GM18907 (cell line): ENCODE measurements at regions not wholly inside any gene's neighbourhood (a gene's known extent, or its start where the extent isn't known, plus 50 kb on each side); places are given as distances from the start of the nearest gene placed in this dataset.

Experiments used
- ATAC-seq: cut with Tn5 transposase; IDR thresholded peaks from one replicate; pipeline ENCODE4 v1.9.1; 2021; ENCODE audit warnings: mild to moderate bottlenecking, moderate library complexity; ENCODE audit not compliant: unreplicated experiment

- ATAC-seq, result no peak
Observed at GRCh38 chr10:57222603-57223002, 861.5 kb upstream of the ZWINT start.

DNA sequence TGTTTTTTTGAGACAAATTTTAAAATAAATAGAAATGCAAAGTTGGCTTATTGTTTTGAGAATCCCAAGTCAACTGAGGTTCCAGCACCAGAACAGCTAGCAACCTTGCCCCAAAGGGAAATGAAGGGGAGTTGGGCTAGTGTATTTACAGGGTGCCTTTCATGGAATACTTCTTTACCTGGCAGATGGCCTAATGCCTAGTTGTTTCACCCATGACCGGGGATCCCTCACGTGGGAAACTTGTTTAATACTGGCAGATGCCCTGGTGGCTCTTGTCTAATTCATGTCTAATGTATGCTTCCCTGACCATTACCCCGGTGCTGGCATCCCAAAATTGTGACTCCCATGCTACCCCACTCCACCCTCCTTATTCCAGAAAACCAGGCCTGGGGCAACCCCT, 861.1 kb upstream of the ZWINT start:
- no peak for ATAC-seq

GRCh38 chr10:57221674-57222073, 860.6 kb upstream of the ZWINT start:
- ATAC-seq, result no peak

DNA sequence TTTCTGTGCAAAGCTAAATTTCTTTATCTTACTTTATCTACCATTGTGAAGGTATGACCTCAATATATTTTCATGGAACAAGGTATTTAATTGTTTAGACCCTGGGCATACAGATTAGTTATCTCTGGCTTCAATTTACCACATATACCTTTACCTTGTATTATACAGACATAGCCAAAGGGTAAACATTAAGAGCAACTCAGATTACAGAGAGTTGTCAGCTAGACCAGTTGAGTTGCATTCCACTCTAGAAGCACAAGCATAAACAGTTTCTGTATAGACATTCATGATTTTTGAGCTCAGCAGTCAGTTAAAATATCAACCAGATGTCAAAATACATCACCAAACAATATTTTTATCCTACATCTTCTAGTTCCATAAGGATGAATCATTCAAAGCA, 857.3 kb upstream of the ZWINT start:
- ATAC-seq, result no peak

DNA sequence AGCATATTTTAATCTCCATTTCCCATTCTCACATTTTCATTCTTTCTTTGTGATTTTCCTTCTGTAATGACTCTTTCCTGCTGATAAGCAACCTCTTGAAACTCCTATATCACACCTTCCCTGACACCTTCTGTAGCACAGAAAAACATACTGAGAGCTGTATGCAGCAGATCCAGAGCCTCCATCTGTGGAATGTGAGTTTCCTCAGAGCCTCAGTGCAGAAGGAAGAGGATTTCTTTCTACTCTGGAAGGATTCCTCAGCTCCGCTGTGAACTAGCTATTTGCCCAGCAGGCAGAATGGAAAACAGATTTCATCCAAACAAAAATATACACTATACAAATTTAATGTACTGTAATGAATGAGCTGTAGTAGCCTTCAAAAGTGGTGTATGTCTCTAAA, 841.3 kb upstream of the ZWINT start:
- no peak for ATAC-seq

GRCh38 chr10:57188846-57189245, 827.8 kb upstream of the ZWINT start:
- ATAC-seq, result no peak

DNA sequence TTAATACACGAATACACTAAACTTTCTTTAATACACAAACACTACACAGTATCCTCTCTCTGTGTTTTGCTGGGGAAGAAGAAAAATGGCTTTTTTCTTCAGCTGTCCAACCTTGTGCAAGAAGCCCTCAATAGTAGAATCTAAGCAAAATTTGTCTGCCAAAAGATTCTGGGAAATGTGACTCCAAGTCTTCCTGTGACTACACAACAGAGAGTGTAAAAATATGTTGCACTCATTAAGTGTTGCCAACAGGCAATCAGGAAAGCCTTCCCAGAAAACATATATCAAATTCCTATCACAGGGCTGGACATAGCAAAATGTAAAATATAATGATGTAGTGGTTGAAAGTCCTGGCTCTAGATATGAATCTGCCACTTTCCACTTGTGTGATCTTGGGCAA, 825.1 kb upstream of the ZWINT start:
- ATAC-seq, result no peak

DNA sequence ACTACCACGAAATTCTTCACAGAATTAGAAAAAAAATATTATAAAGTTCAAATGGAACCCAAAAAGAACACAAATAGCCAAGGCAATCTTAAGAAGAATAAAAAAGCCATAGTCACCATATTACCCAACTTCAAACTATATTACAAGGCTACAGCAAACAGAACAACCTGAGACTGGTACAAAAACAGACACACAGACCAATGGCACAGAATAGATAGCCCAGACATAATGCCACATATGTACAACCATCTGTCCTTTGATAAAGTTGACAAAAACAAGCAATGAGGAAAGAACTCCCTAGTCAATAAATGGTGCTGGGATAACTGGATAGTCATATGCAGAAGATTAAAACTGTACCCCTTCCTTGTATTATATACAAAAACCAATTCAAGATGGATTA, 808.5 kb upstream of the ZWINT start:
- ATAC-seq, result no peak

DNA sequence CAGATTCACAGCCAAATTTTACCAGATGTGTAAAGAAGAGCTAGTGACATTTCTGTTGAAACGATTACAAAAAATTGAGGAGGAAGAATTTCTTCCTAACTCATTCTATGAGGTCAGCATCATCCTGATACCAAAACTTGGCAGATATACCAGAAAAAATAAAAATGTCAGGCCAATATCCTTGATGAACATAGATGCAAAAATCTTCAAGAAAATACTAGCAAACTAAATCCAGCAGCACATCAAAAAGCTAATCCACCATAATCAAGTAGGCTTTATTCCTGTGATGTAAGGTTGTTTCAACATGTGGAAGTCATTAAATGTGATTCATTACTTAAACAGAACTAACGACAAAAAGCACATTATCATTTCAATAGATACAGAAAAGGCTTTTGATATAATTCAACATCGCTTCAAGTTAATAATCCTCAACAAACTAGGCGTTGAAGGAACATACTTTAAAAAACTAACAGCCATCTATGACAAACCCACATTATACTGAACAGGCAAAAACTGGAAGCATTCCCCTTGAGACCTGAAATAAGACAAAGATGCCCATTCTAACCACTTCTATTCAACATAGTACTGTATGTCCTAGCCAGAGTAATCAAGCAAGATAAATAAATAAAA, 807.7 kb upstream of the ZWINT start:
- ATAC-seq, result no peak

DNA sequence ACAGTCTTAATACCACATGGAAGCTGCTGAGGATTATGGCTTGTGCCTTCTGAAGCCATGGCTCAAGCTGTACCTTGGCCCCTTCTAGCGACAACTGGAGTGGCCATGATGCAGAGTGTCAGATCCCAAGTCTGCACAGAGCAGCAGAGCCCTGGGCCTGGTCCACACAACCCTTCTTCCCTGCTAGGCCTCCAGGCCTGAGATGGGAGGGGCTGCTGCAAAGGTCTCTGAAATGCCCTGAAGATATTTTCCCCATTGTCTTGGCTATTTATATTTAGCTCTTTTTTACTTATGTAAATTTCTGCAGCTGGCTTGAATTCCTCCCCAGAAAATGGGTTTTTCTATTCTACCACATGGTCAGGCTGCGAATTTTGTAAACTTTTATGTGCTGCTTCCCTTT, 804.6 kb upstream of the ZWINT start:
- no peak for ATAC-seq

- ATAC-seq, result no peak
Observed at GRCh38 chr10:57162231-57162630, 801.2 kb upstream of the ZWINT start.

GRCh38 chr10:57161157-57161556, 800.1 kb upstream of the ZWINT start:
- no peak for ATAC-seq

- ATAC-seq, result peak; percentile 63
Observed at GRCh38 chr10:57145548-57145947, 784.5 kb upstream of the ZWINT start.

GRCh38 chr10:57142925-57143576, 782.0 kb upstream of the ZWINT start:
- ATAC-seq, result no peak

GRCh38 chr10:57141708-57142107, 780.6 kb upstream of the ZWINT start:
- no peak for ATAC-seq

GRCh38 chr10:57119684-57120083, 758.6 kb upstream of the ZWINT start:
- no peak for ATAC-seq

DNA sequence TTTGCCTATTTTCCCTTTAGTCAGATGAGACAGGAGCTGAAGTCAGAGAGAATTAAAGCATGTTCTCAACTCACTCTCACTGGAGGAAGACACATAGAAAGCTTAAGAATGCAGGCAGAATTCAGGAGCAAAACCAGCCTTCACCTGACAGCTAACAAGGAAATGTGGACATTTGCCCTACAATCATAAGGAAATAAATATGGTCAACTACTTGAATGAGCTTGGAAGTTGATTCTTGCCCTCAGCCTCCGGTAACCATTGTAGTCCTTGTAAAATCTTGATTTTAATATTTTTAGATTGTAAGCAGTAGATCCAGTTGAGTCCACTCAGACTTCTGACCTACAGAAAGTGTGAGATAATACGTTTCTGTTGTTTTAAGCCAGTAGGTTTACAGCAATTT, 752.5 kb upstream of the ZWINT start:
- ATAC-seq, result no peak

GRCh38 chr10:57102236-57102635, 741.2 kb upstream of the ZWINT start:
- no peak for ATAC-seq

- ATAC-seq, result no peak
Observed at GRCh38 chr10:57098146-57098545, 737.1 kb upstream of the ZWINT start.

- no peak for ATAC-seq
Observed at GRCh38 chr10:57096044-57096443, 735.0 kb upstream of the ZWINT start.

GRCh38 chr10:57094965-57095364, 733.9 kb upstream of the ZWINT start:
- ATAC-seq, result no peak

GRCh38 chr10:57094083-57094482, 733.0 kb upstream of the ZWINT start:
- ATAC-seq, result no peak

DNA sequence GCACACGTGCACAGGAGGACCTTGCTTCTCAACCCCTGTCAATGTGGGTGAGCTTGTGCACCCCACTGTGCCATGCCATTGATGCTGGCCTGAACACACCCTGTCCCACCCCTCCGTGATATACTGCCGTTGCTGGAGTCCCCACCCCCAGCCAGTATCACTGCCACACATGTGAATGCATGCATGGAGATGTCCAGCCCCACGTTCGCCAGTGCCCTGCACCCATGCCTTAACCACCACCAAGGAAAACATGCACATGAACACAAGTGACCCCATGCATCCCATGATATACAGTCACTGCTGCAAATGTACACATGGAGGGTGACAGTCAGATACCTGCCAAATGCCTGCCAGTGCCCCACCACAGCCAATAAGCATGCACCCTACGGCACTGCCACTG, 692.5 kb upstream of the ZWINT start:
- no peak for ATAC-seq
